ENCODE measurements at regions not wholly inside any gene's neighbourhood (a gene's known extent, or its start where the extent isn't known, plus 50 kb on each side); places are given as distances from the start of the nearest gene placed in this dataset.

DNA sequence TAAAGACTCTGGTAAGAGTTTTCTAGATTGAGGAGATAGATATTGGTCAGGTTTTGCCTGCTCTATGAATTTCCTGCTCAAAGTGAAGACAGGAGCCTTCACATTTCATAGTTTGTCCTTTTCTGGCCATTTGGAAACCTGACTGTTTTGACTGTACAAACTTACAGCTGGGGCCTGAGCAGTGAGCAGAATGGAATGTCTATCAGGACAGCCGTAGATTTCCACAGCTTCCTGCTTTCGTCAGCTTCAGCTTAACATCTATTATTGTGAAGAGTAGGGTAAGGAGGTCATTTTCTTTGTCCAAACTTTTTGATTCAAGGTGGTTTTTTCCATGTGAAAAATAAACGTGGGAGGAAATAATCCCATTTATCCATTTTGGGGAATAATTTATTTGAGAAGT is 124.3 kb upstream of the DIPK2B start:
- H2AK5ac ChIP-seq (ENCODE audit: insufficient read length, low read length): no peak overlapping the region
- no peak for DNase-seq
- peaks cover 0 to 4% (median 3%) of the 10 kb centered on the region in 3 experiments; a peak in 5 of 7 replicates for H3K36me3 Mint-ChIP-seq (ENCODE audit: insufficient read depth in 1 of 3, low read depth in 3 of 3)

More for the DNA sequence above, 124.3 kb upstream of the DIPK2B start:
- Histone ChIP-seq H3K56ac (ENCODE audit: insufficient read length, low read depth, low read length) (no peak overlapping the region), H4K20me1 (ENCODE audit: control insufficient read depth, insufficient read depth, insufficient read length) (no peaks in the 10 kb centered on the region), H3K23me2 (ENCODE audit: insufficient read length, low read depth, low read length, poor library complexity, severe bottlenecking) (no peaks in the 10 kb centered on the region), H3K27ac (ENCODE audit: insufficient read length, low read depth, low read length) (no peak overlapping the region), H3K14ac (ENCODE audit: insufficient read depth, low read length) (no peak overlapping the region), H3K18ac (ENCODE audit: insufficient read length, low read depth, low read length) (no peak overlapping the region), H3K4me2 (ENCODE audit: insufficient read depth, insufficient read length, low read length) (no peak overlapping the region), H2AFZ (ENCODE audit: low read length) (no peak overlapping the region), H3K4me1 (ENCODE audit: insufficient read depth, low read length) (no peaks in the 10 kb centered on the region), H3K79me2 (ENCODE audit: insufficient read depth, low read length) (no peaks in the 10 kb centered on the region), H3K9me3 (ENCODE audit: control insufficient read depth, low read depth, low read length) (no peaks in the 10 kb centered on the region), H2BK5ac (ENCODE audit: insufficient read length, low read length) (no peak overlapping the region), H2BK120ac (ENCODE audit: low read depth, low read length, poor library complexity, severe bottlenecking) (no peak overlapping the region), H3T11ph (ENCODE audit: low read length) (no peak overlapping the region), H3K9ac (ENCODE audit: extremely low read depth, insufficient read length, low read length) (no peak overlapping the region), H4K8ac (replicated peaks; ENCODE audit: insufficient read length, low read depth, low read length) (no peak overlapping the region), H2BK20ac (ENCODE audit: low read depth, low read length, poor library complexity, severe bottlenecking) (no peak overlapping the region), H2BK12ac (ENCODE audit: insufficient read length, low read depth, low read length) (no peak overlapping the region), H2BK15ac (ENCODE audit: low read depth, low read length) (no peak overlapping the region), H3K4ac (ENCODE audit: low read depth, low read length) (no peak overlapping the region), H3K79me1 (ENCODE audit: insufficient read depth, low read depth, low read length, poor library complexity, severe bottlenecking) (no peaks in the 10 kb centered on the region), H3K27me3 (ENCODE audit: insufficient read depth, low read length) (no peaks in the 10 kb centered on the region), H4K91ac (ENCODE audit: insufficient read length, low read depth, low read length) (no peak overlapping the region), H3K23ac (ENCODE audit: insufficient read length, low read depth, low read length) (no peak overlapping the region), H4K5ac (ENCODE audit: insufficient read length, low read depth, low read length) (no peak overlapping the region)
- Mint-ChIP-seq H3K27ac (no peak overlapping the region), H3K4me3 (no peak overlapping the region), H3K9me3 (peaks cover 65 to 69% of the 10 kb centered on the region in 2 experiments), H3K27me3 (ENCODE audit: low read depth) (no peaks in the 10 kb centered on the region), H3K4me1 (peaks cover 0 to 2% of the 10 kb centered on the region in 2 experiments; a peak in 1 of 4 replicates)
- TF ChIP-seq, protein P1, sequence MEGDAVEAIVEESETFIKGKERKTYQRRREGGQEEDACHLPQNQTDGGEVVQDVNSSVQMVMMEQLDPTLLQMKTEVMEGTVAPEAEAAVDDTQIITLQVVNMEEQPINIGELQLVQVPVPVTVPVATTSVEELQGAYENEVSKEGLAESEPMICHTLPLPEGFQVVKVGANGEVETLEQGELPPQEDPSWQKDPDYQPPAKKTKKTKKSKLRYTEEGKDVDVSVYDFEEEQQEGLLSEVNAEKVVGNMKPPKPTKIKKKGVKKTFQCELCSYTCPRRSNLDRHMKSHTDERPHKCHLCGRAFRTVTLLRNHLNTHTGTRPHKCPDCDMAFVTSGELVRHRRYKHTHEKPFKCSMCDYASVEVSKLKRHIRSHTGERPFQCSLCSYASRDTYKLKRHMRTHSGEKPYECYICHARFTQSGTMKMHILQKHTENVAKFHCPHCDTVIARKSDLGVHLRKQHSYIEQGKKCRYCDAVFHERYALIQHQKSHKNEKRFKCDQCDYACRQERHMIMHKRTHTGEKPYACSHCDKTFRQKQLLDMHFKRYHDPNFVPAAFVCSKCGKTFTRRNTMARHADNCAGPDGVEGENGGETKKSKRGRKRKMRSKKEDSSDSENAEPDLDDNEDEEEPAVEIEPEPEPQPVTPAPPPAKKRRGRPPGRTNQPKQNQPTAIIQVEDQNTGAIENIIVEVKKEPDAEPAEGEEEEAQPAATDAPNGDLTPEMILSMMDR (conservative IDR thresholded peaks at IDR 0.05): no peak
- no CpG with 5 or more reads among the region's 3 CpGs for WGBS (ENCODE audit: extremely low coverage, insufficient read length, low lambda C conversion rate)
